Stomach (tissue), 4 donors: ENCODE measurements at regions not wholly inside any gene's neighbourhood (a gene's known extent, or its start where the extent isn't known, plus 50 kb on each side); places are given as distances from the start of the nearest gene placed in this dataset.

Experiments used
- CTCF ChIP-seq, 7 experiments: fragments of 450-650 bp in 4 of 7; fragments of 200-600 bp in 3 of 7; sonication (generic) in 3 of 7; IDR thresholded peaks; one replicate each; pipeline ENCODE4 v1.5.1; 2016 to 2019; ENCODE audit warnings: antibody characterized with exemption in 7 of 7, control low read depth in 2 of 7, mild to moderate bottlenecking in 1 of 7
- EP300 ChIP-seq: sonication (generic); formaldehyde crosslinking; IDR thresholded peaks from one replicate; pipeline ENCODE4 v1.6.1; 2017; ENCODE audit warnings: antibody characterized with exemption
- POLR2A ChIP-seq, 4 donors: fragments of 450-650 bp; IDR thresholded peaks; one replicate each; pipeline ENCODE4 v1.6.1; 2016; ENCODE audit warnings: antibody characterized with exemption in 4 of 4, control low read depth in 2 of 4, mild to moderate bottlenecking in 1 of 4, moderate library complexity in 1 of 4
- POLR2AphosphoS5 ChIP-seq, 3 donors: sonication (generic); formaldehyde crosslinking; IDR thresholded peaks; one replicate each; pipeline ENCODE4 v1.6.1; 2016; ENCODE audit warnings: antibody characterized with exemption in 3 of 3

- no peak for TF ChIP-seq POLR2A (IDR thresholded peaks at IDR 0.05)
- no peak for TF ChIP-seq CTCF (IDR thresholded peaks at IDR 0.05)
- TF ChIP-seq EP300: no peak
- TF ChIP-seq POLR2AphosphoS5 (IDR thresholded peaks at IDR 0.05): no peak
These were observed 103.6 kb upstream of the PPP1R9A start for GRCh38 chr7:94803821-94804220.
